SU-DHL-6 (cell line): ENCODE measurements at regions not wholly inside any gene's neighbourhood (a gene's known extent, or its start where the extent isn't known, plus 50 kb on each side); places are given as distances from the start of the nearest gene placed in this dataset.

Experiments used
- H2AFZ ChIP-seq: fragments of 200-600 bp; sonication (generic); 2 replicates; pipeline ENCODE4 v1.6.1; 2014; ENCODE audit warnings: low read depth, mild to moderate bottlenecking, moderate library complexity, mixed read lengths, antibody characterized with exemption, low read length; ENCODE audit not compliant: severe bottlenecking
- H3F3A ChIP-seq: fragments of 200-600 bp; shearing (Covaris generic); 2 replicates; pipeline ENCODE4 v1.6.0; 2016; ENCODE audit warnings: antibody characterized with exemption, mild to moderate bottlenecking; ENCODE audit not compliant: insufficient read depth
- H3K27ac ChIP-seq: fragments of 200-600 bp; sonication (generic); 2 replicates; pipeline ENCODE4 v1.5.1; 2016; ENCODE audit warnings: low read depth, mild to moderate bottlenecking, low read length, moderate library complexity, mixed read lengths
- H3K27me3 ChIP-seq: fragments of 200-600 bp; sonication (generic), shearing (Covaris generic); 2 replicates; pipeline ENCODE4 v1.6.0; 2014; ENCODE audit warnings: mild to moderate bottlenecking, low read length
- H3K36me3 ChIP-seq: fragments of 200-600 bp; sonication (generic); 2 replicates; pipeline ENCODE4 v1.6.1; 2014; ENCODE audit warnings: mild to moderate bottlenecking, low read length, mixed read lengths
- H3K4me2 ChIP-seq: fragments of 300-600, 200-600 bp; shearing (Covaris generic), sonication (generic); 2 replicates; pipeline ENCODE4 v1.6.0; 2014; ENCODE audit warnings: low read length, low read depth, mild to moderate bottlenecking; ENCODE audit not compliant: poor library complexity, severe bottlenecking
- H3K4me3 ChIP-seq: fragments of 200-600 bp; sonication (generic); 2 replicates; pipeline ENCODE4 v1.5.1; 2014; ENCODE audit warnings: antibody characterized with exemption, low read length, mild to moderate bottlenecking, mixed read lengths; ENCODE audit not compliant: insufficient read depth, poor library complexity, severe bottlenecking
- H3K79me2 ChIP-seq: fragments of 200-600 bp; sonication (generic); 2 replicates; pipeline ENCODE4 v1.6.1; 2014; ENCODE audit warnings: mild to moderate bottlenecking, low read length, moderate library complexity; ENCODE audit not compliant: insufficient read depth
- H3K9ac ChIP-seq: fragments of 200-600 bp; sonication (generic); 2 replicates; pipeline ENCODE4 v1.7.0; 2014; ENCODE audit warnings: mild to moderate bottlenecking, low read length
- H3K9me2 ChIP-seq: fragments of 200-600 bp; sonication (generic); replicated peaks from 2 replicates; pipeline ENCODE4 v1.6.1; 2014; ENCODE audit warnings: low read length; ENCODE audit not compliant: insufficient read depth
- H3K9me3 ChIP-seq: fragments of 200-600 bp; sonication (generic); 2 replicates; pipeline ENCODE4 v1.6.1; 2014; ENCODE audit warnings: low read length, mixed read lengths; ENCODE audit not compliant: insufficient read depth
- H4K20me1 ChIP-seq: fragments of 200-600 bp; sonication (generic); 2 replicates; pipeline ENCODE4 v1.6.1; 2014; ENCODE audit warnings: low read depth, mild to moderate bottlenecking, antibody characterized with exemption, low read length, moderate library complexity, mixed read lengths
- EZH2phosphoT487 ChIP-seq: fragments of 200-600 bp; sonication (generic), shearing (Covaris generic); conservative IDR thresholded peaks from 2 replicates; pipeline ENCODE4 v1.6.1; 2018; ENCODE audit warnings: mild to moderate bottlenecking, antibody characterized with exemption, low read length, moderate library complexity, mixed read lengths
- TF ChIP-seq, protein P1 (sequence below): fragments of 200-600 bp; sonication (generic); IDR thresholded peaks from one replicate; pipeline ENCODE4 v1.5.1; 2017; ENCODE audit warnings: antibody characterized with exemption, mild to moderate bottlenecking, low read length, moderate library complexity; ENCODE audit not compliant: insufficient read depth, poor library complexity, severe bottlenecking

DNA sequence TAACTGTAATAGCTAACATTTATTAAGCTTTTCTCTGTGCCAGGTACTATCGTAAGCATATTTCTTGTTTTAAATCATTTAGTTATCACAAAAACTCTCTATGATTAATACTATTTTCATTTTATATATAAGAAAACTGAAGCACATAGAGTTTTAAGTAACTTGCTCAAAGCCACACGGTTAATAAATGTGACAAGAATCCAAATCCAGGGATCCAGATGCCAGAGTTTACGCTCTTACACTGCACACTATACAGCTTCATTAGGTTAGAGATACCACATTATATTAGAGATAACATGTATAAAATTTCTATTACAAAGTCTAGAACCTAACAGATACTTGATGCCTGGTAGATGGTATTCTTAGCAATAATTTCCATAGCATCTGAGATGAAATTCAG, 265.2 kb downstream of the SHOX2 start:
- Histone ChIP-seq H3K9me3 (no peaks in the 10 kb centered on the region), H3K36me3 (no peaks in the 10 kb centered on the region), H3K4me2 (no peak overlapping the region), H4K20me1 (no peaks in the 10 kb centered on the region), H3K27me3 (no peaks in the 10 kb centered on the region), H3K9ac (no peak overlapping the region), H3K4me3 (no peak overlapping the region), H3K9me2 (no peaks in the 10 kb centered on the region), H2AFZ (no peak overlapping the region), H3K79me2 (no peaks in the 10 kb centered on the region), H3K27ac (no peak overlapping the region), H3F3A (no peaks in the 10 kb centered on the region)
- no peak for TF ChIP-seq EZH2phosphoT487
- TF ChIP-seq, protein P1, sequence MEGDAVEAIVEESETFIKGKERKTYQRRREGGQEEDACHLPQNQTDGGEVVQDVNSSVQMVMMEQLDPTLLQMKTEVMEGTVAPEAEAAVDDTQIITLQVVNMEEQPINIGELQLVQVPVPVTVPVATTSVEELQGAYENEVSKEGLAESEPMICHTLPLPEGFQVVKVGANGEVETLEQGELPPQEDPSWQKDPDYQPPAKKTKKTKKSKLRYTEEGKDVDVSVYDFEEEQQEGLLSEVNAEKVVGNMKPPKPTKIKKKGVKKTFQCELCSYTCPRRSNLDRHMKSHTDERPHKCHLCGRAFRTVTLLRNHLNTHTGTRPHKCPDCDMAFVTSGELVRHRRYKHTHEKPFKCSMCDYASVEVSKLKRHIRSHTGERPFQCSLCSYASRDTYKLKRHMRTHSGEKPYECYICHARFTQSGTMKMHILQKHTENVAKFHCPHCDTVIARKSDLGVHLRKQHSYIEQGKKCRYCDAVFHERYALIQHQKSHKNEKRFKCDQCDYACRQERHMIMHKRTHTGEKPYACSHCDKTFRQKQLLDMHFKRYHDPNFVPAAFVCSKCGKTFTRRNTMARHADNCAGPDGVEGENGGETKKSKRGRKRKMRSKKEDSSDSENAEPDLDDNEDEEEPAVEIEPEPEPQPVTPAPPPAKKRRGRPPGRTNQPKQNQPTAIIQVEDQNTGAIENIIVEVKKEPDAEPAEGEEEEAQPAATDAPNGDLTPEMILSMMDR = no peak

DNA sequence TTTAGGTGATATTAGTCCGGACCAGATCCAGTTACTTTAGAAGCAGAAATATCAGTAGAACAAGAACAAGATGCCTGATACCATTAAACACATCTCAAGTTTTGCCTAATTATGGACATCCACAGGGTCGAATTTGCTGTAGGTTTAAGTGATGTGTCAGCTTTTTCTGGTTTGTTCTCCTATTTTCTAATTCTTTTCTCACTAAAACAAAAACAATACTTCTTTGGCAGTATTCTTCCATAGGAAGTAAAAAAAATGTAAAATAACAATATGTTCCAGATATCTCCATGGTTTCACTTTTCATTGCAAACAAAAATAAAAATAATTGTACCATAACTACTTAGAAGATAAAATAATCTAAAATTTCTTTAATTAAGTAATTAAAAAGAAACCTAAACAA, 265.7 kb downstream of the SHOX2 start:
- Histone ChIP-seq H3K27ac (no peak overlapping the region), H3K27me3 (no peaks in the 10 kb centered on the region), H3K36me3 (no peaks in the 10 kb centered on the region), H3K9me3 (no peaks in the 10 kb centered on the region), H3F3A (no peaks in the 10 kb centered on the region), H2AFZ (no peak overlapping the region), H3K9me2 (no peaks in the 10 kb centered on the region), H3K4me2 (no peak overlapping the region), H3K4me3 (no peak overlapping the region), H3K79me2 (no peaks in the 10 kb centered on the region), H3K9ac (no peak overlapping the region), H4K20me1 (no peaks in the 10 kb centered on the region)
- TF ChIP-seq EZH2phosphoT487 = no peak
- TF ChIP-seq, protein P1 = no peak

- no peak overlapping the region for H3K4me3 ChIP-seq
- H3K9me2 ChIP-seq = no peaks in the 10 kb centered on the region
- no peaks in the 10 kb centered on the region for H3K9me3 ChIP-seq
- H3K4me2 ChIP-seq = no peak overlapping the region
- H3K27me3 ChIP-seq = no peaks in the 10 kb centered on the region
- no peak for TF ChIP-seq EZH2phosphoT487
- TF ChIP-seq, protein P1 = no peak
- H3K9ac ChIP-seq = no peak overlapping the region
- no peaks in the 10 kb centered on the region for H4K20me1 ChIP-seq
- no peak overlapping the region for H2AFZ ChIP-seq
- no peaks in the 10 kb centered on the region for H3K36me3 ChIP-seq
- H3K27ac ChIP-seq = no peak overlapping the region
- H3F3A ChIP-seq = no peaks in the 10 kb centered on the region
- no peaks in the 10 kb centered on the region for H3K79me2 ChIP-seq
Measured at GRCh38 chr3:157838457-157838856, 267.8 kb downstream of the SHOX2 start.

GRCh38 chr3:157837336-157837735, 268.9 kb downstream of the SHOX2 start:
- Histone ChIP-seq H3K4me3 (no peak overlapping the region), H3K27me3 (no peaks in the 10 kb centered on the region), H3K27ac (no peak overlapping the region), H2AFZ (no peak overlapping the region), H3K9ac (no peak overlapping the region), H3F3A (no peaks in the 10 kb centered on the region), H3K36me3 (no peaks in the 10 kb centered on the region), H3K4me2 (no peak overlapping the region), H3K79me2 (no peaks in the 10 kb centered on the region), H3K9me2 (no peaks in the 10 kb centered on the region), H3K9me3 (no peaks in the 10 kb centered on the region), H4K20me1 (no peaks in the 10 kb centered on the region)
- no peak for TF ChIP-seq EZH2phosphoT487
- TF ChIP-seq, protein P1 = no peak
